ENCODE measurements at regions not wholly inside any gene's neighbourhood (a gene's known extent, or its start where the extent isn't known, plus 50 kb on each side); places are given as distances from the start of the nearest gene placed in this dataset.

DNA sequence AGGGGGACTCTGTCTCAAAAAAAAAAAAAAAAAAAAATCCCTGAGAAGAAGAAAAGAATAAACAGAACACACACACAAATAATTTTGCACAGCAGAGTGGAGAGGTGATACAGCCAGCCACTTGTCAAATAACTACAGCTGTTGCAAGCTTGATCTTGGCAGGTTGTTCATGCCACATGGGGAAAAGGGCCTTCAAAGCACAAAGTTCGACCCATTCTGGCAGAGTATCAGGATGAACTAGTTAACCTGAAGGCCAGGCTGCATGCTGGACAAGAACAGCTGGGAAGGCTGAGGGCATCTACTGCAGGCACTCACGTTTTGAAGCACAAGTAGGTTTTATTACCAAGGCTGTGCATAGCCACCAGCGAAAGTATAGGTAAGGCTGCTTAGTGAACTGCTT is 104.1 kb downstream of the KCTD15 start:
- DNase-seq: no peak

DNA sequence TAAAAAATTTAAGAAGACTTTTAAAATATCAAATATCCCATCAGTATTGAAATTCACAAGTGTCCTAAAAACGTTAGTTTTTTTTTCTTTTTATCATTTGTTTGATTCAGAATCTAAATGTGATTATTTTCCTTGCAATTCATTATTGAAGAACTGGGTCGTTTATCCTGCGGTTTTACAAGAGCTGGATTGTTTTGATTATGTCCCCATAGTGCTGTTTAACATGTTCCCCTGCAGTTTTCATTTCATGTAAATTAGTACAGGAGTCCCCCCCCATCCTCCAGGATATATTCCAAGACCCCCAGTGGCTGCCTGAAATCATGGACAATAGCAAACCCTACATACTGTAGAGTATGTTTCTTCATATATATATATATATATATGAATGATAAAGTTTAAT is 105.7 kb downstream of the KCTD15 start:
- DNase-seq: no peak

DNA sequence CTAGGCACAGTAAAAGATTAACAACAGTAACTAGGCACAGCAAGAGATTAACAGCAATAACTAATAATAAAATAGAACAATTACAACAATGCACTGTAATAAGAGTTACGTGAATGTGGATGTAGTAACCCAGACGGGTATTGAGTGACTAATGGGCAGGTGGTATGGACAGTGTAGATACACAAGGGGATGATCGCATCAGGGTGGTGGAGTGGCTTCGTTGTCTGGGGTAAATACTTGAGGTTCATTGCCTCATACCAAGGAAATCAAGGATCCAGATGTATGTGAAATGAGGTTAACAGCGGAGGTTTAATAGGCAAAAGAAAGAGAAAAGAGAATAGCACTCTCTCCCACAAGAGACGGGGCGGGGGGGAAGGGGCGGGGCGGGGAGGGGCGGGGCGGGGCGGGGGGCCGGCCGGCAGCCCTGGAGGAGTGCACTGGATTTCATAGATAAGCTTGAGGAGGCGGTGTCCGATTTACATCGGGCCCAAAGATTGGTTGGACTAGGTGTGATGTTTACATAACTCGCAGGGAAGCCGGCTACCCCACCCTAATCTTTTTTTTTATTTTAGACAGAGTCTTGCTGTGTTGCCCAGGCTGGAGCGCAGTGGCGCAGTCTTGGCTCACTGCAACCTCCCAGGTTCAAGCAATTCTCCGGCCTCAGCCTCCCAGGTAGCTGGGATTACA is 106.3 kb downstream of the KCTD15 start:
- no peak for DNase-seq

DNA sequence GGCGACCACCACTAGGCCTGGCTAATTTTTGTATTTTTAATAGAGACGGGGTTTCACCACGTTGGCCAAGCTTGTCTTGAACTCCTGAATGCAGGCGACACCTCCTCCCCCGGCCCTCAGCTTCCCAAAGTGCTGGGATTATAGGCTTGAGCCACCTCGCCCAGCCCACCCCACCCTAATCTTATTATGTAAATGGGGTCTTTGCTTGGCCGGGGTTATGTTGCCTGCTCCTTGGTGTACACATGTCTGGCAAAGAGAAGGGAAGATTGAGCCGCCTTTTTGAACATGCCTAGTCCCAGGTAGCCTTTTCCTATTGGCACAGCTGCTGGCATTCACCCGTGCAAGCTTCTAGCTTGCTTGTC is 106.8 kb downstream of the KCTD15 start:
- no peak for DNase-seq

DNA sequence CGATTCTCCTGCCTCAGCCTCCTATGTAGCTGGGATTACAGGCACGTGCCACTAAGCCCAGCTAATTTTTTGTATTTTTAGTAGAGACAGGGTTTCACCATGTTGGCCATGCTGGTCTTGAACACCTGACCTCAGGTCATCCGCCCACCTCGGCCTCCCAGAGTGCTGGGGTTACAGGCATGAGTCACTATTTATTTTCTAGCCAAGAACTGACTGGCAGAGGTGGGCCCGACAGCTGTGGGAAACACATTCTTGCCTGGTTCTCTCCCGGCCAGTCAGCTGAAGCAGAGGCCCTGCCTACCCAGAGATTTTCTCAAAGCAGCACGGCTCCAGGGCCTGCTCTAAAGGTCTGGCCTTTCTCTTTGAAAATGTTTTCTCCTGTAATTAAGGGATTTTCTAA is 108.0 kb downstream of the KCTD15 start:
- DNase-seq: no peak

DNA sequence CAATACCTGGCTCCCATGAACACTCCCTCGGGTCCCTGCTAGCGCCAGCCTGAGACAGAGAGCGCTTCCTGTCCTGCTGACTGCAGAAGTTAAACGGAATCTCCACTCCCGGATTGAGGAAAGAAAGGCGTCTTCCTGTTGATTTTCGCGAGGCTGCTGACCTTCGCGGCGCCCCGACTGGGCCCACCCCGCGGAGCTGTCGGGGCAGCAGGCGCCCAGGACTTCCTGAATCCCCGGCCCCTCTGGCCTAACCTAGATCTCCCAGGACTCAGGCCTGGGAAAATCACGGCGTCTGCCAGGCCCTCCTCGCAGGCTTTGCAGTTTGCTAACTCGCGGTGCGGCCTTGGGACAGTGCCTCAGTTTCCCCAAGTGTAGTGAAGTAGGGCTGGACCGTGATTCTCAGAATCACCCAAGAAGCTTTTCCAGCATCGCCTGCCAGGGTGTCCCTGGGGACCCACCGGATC is 108.8 kb downstream of the KCTD15 start:
- no peak for DNase-seq

DNA sequence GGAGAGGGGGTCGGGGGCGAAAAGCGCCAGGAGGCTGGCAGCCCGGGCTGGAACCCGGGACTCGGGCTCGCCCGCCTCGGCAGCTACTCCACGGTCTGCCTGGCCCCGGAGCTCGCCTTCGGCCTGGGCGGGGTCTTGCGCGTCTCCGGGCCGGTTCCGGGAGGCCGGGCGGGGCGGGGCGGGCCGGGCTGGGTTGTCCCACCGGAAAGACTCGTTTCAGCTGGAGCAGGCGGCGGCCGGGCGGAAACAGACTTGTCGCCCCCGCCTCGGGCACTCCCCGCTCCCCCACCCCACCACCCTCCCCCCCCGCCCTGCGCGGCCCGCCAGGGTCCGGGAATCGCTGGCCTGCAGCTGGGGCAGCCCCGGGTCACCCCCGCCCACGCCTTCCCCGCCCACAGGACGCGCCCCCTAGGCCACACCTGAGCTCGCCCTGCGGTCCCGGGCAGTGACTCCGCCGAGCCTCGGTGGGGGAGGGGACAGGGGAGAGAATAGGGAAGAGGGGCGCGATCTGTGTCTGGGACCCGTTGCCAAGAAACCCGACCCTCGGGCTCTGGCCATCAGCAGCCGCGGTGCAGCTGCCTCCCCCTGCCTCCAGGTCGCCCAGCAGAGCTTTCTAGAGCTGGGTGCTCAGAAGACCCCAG is 109.4 kb downstream of the KCTD15 start:
- no peak for DNase-seq

DNA sequence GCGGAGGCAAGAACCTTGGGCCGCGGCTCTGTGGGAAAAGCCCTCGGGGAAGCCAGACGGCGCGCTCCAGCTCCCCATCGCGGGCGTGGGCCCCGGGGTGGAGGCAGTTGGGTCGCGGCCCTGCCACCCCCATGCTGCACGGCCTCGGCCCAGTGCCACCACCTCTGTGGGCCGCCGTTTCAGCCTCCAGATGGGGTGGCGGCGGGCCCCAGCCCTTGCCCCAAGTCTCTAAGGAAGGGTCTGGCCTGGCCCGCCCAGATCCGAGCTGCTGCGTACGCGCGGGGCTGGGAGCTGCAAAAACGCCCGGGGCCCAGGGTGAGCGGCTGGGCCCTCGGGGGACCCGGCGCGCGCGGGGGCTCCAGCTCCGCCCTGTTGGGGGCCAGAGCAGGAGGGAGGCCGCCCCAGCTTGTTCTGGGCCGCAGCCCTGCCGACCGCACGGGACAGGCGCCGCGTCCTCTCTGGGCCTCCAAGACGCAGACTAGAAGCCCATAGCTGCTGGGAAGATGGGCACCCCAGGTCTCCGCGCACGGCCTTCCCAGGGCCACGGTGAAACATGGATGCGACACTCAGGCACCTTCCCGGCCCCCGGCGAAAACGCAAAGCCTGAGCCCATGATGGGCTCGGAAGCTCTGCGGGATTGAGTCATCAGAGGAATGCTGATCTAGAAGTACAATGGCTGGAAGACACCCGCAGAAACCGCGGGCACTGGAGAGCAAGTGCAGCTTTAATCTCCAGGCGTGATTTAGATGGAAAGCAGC is 110.1 kb downstream of the KCTD15 start:
- no peak for DNase-seq

DNA sequence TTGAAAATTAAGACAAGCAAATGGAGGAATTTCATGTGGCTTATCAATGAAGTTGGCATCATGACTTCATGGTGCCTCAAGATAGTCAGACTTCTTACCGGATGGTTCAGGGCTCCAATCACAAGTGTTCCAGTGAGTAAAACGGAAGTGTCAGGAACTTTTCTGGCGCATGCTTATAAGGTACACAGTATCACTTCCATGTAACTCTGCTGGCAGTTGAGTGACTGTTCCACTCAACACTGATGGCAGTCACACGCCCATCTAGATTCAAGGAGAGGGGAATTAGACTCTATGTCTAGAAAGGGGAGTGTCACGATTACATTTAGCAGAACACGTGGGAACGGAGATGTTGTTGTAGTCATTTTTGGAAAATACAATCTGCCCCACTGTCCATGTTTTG is 114.3 kb downstream of the KCTD15 start:
- no peak for DNase-seq

DNA sequence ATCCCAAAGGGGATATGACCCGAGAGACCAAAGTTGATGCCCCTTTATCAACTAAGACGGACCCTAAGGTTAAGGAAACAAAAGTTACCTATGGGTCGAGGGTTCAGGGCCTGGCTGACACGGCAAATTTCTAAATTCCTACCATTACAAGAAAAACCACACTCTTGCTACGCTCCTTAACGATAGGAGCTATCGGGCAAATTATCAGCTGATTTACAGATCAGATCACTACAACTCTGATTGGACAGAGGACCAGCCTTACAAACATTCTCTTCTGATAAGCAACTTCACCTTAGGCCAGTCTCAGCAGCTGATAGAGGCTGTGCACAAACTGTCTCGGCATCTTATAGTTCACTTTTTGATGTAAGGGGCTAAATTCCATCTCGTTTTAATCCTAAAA is 117.9 kb downstream of the KCTD15 start:
- DNase-seq: no peak

DNA sequence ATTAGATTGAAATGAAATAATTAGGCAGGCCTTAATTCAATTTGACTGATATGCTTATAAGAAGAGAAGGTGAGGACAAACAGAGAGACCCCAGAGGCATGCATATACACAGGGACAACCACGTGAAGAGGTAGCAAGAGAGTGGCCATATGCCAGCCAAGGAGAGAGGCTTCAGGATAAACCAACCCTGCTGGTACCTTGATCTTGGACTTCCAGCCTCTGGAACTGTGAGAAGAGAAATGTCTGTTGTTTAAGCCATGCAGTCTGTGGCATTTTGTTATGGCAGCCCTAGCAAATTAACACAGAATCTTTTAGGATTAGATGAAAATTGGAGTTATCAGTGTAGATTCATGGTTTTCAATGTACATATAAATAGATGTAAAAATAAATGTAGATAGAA is 120.1 kb downstream of the KCTD15 start:
- DNase-seq: no peak

DNA sequence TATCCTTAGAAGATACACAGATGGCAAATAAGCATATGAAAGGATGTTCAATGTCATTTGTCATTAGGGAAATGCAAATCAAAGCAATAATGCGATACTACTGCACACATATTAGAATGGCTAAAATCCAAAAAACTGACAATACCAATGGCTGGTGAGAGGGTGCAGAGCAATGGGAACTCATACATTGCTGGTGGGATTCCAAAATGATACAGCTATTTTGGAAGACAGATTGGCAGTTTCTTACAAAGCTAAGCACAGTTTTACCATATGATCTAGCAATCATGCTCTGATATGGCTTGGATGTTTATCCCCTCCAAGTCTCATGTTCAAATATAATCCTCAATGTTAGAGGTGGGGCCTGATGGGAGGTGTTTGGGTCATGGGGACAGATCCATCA is 122.6 kb downstream of the KCTD15 start:
- DNase-seq: no peak

DNA sequence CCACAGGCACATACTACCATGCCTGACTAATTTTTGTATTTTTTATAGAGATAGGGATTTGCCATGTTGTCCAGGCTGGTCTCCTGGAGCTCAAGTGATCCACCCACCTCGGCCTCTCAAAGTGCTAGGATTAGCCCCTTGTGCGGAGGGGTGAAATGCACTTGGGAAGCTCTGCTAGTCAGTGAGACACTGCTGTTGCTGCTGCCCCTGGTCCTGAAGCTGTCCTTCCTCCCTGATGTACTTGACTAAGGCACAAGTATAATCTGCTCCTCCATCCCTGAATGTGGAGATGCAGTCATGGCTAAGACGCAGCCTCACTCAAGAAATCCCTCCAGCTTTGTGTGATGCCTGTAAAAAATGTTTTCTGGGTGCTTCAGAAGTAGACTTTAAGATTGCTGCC is 124.5 kb downstream of the KCTD15 start:
- no peak for DNase-seq

DNA sequence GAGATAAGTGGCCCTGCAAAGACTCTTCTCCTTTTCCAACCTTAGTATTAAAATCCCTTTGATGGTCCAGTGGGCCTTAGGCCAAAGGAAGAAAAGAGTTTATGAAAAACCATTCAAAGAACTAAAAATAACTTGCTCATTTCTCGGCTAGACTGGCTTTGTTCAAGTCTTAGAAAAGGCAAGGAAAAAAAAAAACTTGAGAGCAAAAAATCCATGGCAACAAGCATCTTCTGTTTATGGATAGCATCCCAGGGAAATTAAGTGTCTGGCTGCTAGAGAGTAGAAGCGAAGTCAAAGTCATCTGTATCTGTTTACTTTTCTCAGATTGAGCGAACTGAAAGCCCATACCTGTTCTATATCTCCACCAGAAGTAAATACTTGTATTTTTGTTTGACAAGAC is 129.6 kb downstream of the KCTD15 start:
- no peak for DNase-seq

DNA sequence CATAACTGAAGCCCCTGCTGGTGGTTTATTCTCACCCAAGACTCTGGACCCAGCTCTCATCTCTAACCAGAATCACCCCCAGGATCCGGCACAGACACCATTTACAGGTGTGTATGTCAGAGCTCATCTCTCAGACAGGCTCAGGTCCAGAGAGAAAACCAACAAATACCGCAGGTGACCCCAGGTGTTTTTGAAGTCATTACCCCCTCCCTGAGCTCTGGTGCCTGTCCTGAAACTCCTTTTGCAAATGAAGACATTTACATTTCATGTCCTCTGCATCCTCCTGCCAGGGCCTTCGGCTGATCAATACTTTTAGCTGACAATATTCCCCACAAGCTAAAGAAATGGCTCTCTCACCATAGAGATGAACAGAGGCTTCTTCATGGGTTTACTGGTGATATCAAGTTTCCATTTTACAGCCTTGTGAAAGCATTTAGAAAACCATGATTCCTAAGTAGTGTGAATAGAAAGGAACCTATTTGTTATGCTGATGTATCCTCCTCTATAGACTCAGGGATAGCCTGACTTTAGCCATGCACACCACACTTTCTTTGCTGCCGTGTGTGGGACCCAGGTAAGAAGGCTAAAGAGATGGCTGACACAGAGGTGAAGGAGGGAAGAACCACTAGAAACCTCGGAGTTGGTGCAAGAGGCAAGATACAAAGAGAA is 131.3 kb downstream of the KCTD15 start:
- no peak for DNase-seq

DNA sequence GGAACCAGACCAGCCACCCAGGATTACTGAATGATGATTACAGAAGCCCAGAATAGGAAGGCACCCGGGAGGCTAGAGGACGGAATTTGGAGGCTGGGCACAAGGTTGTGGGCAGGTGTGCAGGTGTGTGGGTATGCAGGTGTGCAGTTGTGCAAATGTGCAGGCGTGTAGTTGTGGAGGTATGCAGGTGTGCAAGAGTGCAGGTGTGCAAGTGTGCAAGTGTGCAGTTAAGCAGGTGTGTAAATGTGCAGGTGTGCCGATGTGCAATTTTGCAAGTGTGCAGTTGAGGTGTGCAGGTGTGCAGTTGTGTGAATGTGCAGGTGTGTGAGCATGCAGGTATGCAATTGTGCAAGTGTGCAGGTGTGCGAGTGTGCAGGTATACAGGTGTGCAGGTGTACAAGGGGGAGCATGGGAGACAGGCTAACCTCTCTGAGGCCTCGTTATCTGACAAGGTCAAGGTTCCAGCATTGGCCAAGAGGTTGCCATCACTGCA is 131.8 kb downstream of the KCTD15 start:
- DNase-seq: no peak

DNA sequence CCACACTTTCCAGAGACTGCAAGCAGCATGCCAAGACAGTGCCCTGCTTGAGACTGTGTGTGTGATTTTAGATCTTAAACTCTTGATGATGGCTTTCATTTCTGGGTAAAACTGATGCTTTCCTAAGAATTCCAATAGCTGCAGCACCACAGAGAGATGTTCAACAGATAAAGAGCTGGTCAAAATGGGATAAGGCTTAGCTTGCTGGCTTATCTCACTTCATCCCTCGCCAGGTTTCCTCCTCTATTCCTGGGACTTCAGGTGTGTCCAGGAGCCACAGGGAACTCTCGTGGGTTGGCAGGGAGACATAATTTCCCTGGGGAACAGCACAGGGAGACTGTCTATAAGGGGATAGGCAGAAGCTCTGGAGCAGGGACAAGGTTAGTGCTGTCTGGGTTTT is 137.3 kb downstream of the KCTD15 start:
- no peak for DNase-seq

DNA sequence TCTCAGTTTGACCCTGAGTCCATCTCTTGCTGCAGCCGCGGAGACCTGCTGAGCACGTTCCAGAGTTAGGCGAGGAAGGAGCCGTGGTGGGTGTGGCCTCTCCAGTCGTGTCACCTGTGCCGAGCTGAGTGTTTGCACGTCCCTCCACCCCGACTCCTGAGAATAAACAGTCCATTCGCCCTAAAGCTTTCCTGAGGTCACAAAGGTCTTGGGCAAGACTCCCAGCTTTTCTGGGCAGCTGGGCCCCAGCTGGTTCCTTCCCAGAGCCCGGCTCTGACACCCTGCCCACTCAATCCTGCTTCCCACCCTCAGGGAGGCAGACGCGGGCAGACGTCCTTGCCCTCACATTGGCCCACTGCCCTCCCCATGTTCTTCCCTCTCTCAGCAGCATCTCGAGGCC is 142.2 kb downstream of the KCTD15 start:
- DNase-seq: no peak

DNA sequence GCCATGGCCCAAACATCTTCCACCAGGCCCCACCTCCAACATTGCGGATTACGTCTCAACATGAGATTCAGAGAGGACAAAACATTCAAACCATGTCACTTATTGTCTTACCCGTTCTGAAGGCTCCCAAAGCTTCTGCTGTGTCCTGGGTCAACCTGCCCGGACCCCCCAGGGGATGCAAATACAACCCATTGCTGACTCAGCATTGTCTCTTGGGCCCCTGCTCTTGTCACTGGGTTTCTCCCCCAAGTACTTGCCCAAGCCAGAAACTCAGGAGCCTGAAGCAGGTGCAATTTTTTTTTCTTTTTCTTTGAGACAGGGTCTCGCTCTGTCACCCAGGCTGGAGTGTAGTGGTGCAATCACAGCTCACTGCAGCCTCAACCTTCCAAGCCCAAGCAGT is 144.5 kb downstream of the KCTD15 start:
- DNase-seq: no peak

DNA sequence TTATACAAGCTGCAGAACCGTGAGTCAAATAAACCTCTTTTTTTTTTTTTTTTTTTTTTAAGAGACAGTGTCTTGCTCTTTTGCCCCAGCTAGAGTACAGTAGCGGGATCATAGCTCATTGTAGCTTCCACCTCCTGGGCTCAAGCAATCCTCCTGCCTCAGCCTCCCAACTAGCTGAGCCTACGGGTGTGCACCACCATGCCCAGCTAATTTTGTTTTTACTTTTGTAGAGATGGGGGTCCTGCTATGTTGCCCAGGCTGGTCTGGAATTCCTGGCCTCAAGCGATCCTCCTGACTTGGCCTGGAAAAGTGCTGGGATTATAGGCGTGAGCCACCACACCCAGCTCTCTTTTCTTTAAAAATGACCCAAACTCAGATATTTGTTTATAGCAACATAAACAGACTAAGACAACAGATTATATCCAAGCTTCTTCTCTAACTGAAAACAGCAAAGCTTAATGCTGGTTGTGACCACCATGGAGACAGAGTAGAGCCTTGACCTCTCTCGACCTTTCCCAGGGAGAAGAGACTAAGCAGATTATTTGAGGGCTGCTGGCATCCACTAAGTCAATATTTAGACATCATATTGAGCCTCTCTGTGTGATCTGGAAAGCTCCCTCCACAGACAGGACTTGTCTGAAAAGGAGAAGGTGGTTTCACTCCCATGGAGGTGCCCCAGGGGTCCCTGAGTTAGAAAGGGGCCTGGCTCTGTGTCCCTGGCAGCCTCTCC is 150.0 kb downstream of the KCTD15 start:
- no peak for DNase-seq

DNA sequence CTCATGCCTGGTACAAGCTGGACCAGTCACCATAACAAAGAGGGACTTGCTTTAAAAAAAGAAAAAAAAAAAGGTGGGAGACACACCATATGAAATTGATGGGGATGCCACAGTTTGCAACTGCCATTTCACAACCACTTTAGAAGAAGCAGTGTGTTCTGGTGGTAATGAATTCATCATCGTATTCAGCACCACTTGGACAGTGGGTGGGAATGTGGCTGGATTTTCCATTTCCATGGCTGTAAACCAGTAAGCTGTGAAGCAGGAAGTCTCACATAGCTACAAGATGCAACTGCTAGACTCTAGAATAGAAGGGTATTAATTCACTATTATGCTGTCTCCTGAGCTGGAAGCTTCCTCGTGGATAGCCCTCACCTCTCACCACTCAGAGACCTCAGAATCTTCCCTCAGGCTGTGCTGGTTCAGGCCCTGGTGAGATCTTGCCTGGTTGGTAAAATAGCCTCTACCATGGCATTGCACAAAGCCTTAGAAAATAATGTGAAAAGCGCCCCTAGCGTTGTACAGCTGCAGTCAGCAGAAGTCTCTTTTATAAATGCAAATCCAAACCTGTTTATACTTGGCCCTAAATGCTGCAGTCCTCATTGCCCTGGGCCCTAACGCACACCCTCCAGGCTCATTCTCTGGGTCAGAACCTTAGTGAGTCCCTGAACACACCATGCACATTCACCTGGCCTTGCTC is 150.7 kb downstream of the KCTD15 start:
- DNase-seq: peak in 1 of 2 donors; percentile 2

Measured in hippocampal formation (tissue), 2 donors.